GM23248 (cell line): ENCODE measurements at regions not wholly inside any gene's neighbourhood (a gene's known extent, or its start where the extent isn't known, plus 50 kb on each side); places are given as distances from the start of the nearest gene placed in this dataset.

Experiments used
- DNase-seq: peaks from one replicate; pipeline ENCODE4 v3.0.0-alpha.2; 2015
- H2AFZ ChIP-seq: fragments of 200-600 bp; sonication (generic); 2 replicates; pipeline ENCODE4 v1.6.1; 2016; ENCODE audit warnings: antibody characterized with exemption
- H3F3A ChIP-seq: fragments of 200-600 bp; sonication (generic); 2 replicates; pipeline ENCODE4 v1.6.1; 2016; ENCODE audit warnings: mild to moderate bottlenecking, antibody characterized with exemption, mixed run types; ENCODE audit not compliant: insufficient read depth
- H3K27ac ChIP-seq: fragments of 200-600 bp; sonication (generic); 2 replicates; pipeline ENCODE4 v1.5.1; 2016; ENCODE audit warnings: mild to moderate bottlenecking
- H3K27me3 ChIP-seq: fragments of 200-600 bp; sonication (generic); replicated peaks from 2 replicates; pipeline ENCODE4 v1.6.1; 2016; ENCODE audit warnings: mild to moderate bottlenecking; ENCODE audit not compliant: insufficient read depth
- H3K36me3 ChIP-seq: fragments of 200-600 bp; sonication (generic); 2 replicates; pipeline ENCODE4 v1.6.1; 2016; ENCODE audit warnings: low read depth, mild to moderate bottlenecking
- H3K4me1 ChIP-seq: fragments of 200-600 bp; sonication (generic); 2 replicates; pipeline ENCODE4 v1.6.1; 2016; ENCODE audit warnings: mild to moderate bottlenecking; ENCODE audit not compliant: insufficient read depth
- H3K4me2 ChIP-seq: fragments of 200-600 bp; sonication (generic); one replicate; pipeline ENCODE4 v1.6.1; 2016; ENCODE audit warnings: mild to moderate bottlenecking; ENCODE audit not compliant: unreplicated experiment
- H3K4me3 ChIP-seq: fragments of 200-600 bp; sonication (generic); 2 replicates; pipeline ENCODE4 v1.5.1; 2016; ENCODE audit warnings: mild to moderate bottlenecking
- H3K79me2 ChIP-seq: fragments of 200-600 bp; sonication (generic); 2 replicates; pipeline ENCODE4 v1.6.1; 2016; ENCODE audit warnings: mild to moderate bottlenecking; ENCODE audit not compliant: insufficient read depth
- H3K9ac ChIP-seq: fragments of 200-600 bp; sonication (generic); 2 replicates; pipeline ENCODE4 v1.6.1; 2016; ENCODE audit warnings: mild to moderate bottlenecking
- H3K9me2 ChIP-seq: fragments of 200-600 bp; sonication (generic); 2 replicates; pipeline ENCODE4 v1.6.1; 2016; ENCODE audit warnings: mixed run types, mild to moderate bottlenecking, moderate library complexity; ENCODE audit not compliant: insufficient read depth
- H3K9me3 ChIP-seq: fragments of 200-600 bp; sonication (generic); one replicate; pipeline ENCODE4 v1.6.1; 2017; ENCODE audit warnings: low read depth
- H4K20me1 ChIP-seq: fragments of 200-600 bp; sonication (generic); 2 replicates; pipeline ENCODE4 v1.6.0; 2016; ENCODE audit not compliant: insufficient read depth
- EZH2 ChIP-seq: fragments of 200-600 bp; sonication (generic); IDR thresholded peaks from 2 replicates; pipeline ENCODE4 v1.6.1; 2018; ENCODE audit warnings: antibody characterized with exemption, mild to moderate bottlenecking; ENCODE audit not compliant: insufficient read depth, poor library complexity, severe bottlenecking
- EZH2phosphoT487 ChIP-seq: fragments of 200-600 bp; sonication (generic); IDR thresholded peaks from 2 replicates; pipeline ENCODE4 v1.6.1; 2018; ENCODE audit warnings: antibody characterized with exemption, moderate library complexity, mild to moderate bottlenecking, low read depth; ENCODE audit not compliant: insufficient read depth
- WGBS, 2 experiments: methylation state at CpG; one replicate each; pipeline ENCODE4 v1.1.6; 2015 to 2017; ENCODE audit warnings: low lambda C conversion rate in 2 of 2, low coverage in 1 of 2; ENCODE audit errors: missing lambda C conversion rate in 2 of 2; 5-methylcytosine and 5-hydroxymethylcytosine counted together
- in situ Hi-C: fragments of 300-500 bp; cut with MboI; formaldehyde crosslinking; loops from 2 replicates; pipeline ENCODE4 v1.15.0; 2020

DNA sequence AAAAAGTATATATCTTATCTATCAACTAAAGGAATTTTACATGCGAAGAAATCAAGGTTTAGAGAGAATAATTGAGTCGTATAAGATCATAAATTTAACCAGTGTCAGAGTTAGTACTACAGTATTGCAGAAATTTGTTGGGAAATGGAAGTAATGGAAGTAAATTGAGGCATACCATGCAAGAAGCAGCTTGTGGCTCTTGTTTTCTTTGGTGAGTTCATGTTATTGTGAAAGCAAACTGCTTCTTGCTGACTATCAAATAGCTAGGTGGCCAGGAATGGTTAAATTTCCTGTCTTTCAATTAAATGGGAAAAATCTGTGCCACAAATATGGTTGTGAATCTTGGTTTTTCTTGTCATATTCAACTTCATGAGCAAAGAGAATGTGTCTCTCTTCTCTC is 652.7 kb downstream of the LMO4 start:
- in situ Hi-C loops = no loop called here
- H3F3A ChIP-seq = no peaks in the 10 kb centered on the region
- no peak for DNase-seq
- H3K4me3 ChIP-seq = no peak overlapping the region
- no peaks in the 10 kb centered on the region for H3K4me1 ChIP-seq
- no peaks in the 10 kb centered on the region for H3K9me3 ChIP-seq
- no peak overlapping the region for H3K27ac ChIP-seq
- no peaks in the 10 kb centered on the region for H4K20me1 ChIP-seq
- no peak for TF ChIP-seq EZH2phosphoT487
- no peaks in the 10 kb centered on the region for H3K79me2 ChIP-seq
- WGBS, 2 experiments = 88 to 91% methylated on average over 2 of the region's 2 CpGs
- H3K4me2 ChIP-seq = no peak overlapping the region
- no peaks in the 10 kb centered on the region for H3K9me2 ChIP-seq
- H3K36me3 ChIP-seq = no peaks in the 10 kb centered on the region
- H3K27me3 ChIP-seq = no peaks in the 10 kb centered on the region
- H3K9ac ChIP-seq = no peak overlapping the region
- no peak overlapping the region for H2AFZ ChIP-seq

DNA sequence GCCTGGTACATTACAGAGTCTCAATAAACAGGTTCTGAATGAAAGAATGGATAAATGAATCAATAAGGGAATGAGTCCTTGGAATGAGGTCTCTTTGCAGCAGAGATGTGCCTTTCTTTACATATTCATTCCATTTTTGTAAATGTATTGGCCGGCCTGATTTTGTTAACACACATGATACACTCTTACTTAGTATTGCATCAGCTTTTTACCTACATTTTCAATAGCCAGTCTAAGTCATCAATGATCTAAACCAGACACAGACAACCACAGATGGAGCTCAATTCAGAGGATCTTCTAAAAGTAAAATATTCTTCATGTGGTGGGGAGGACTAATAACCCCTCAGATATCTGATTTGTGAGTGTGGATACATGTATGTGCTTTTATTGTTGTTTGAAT is 653.1 kb downstream of the LMO4 start:
- Histone ChIP-seq H3K4me1 (no peaks in the 10 kb centered on the region), H3K9me3 (no peaks in the 10 kb centered on the region), H3K27ac (no peak overlapping the region), H4K20me1 (no peaks in the 10 kb centered on the region), H3K27me3 (no peaks in the 10 kb centered on the region), H3F3A (no peaks in the 10 kb centered on the region), H3K4me2 (no peak overlapping the region), H3K36me3 (no peaks in the 10 kb centered on the region), H3K4me3 (no peak overlapping the region), H3K9ac (no peak overlapping the region), H3K79me2 (no peaks in the 10 kb centered on the region), H3K9me2 (no peaks in the 10 kb centered on the region), H2AFZ (peak overlapping the region; percentile 23)
- WGBS, 2 experiments = 14 to 22% methylated on average over 1 of the region's 1 CpG
- DNase-seq = no peak
- TF ChIP-seq EZH2 (no peak), EZH2phosphoT487 (no peak)
- in situ Hi-C loops = no loop called here

DNA sequence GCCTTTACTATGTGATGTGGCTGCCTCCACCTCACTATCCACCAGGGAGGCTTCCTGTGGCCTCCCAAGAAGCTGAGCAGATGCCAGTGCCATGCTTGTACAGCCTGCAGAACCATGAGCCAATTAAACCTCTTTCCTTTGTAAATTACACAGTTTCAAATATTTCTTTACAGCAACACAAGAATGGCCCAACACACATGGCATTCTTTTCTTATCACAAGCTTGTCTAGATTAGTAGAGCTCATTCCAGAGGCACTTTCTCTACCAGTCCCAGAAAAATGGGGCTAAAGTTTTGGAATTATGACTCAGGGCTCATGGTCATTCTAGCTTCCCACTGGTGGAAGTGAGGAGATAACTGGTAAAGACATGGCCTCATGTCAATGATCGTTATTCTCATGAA is 655.2 kb downstream of the LMO4 start:
- H3K9ac ChIP-seq = no peak overlapping the region
- 90 to 97% methylated on average over 1 of the region's 1 CpG for WGBS, 2 experiments
- no peaks in the 10 kb centered on the region for H3K27me3 ChIP-seq
- H3K9me2 ChIP-seq = no peaks in the 10 kb centered on the region
- H3K36me3 ChIP-seq = no peaks in the 10 kb centered on the region
- H3K4me3 ChIP-seq = no peak overlapping the region
- no peaks in the 10 kb centered on the region for H4K20me1 ChIP-seq
- H3K27ac ChIP-seq = no peak overlapping the region
- no peaks in the 10 kb centered on the region for H3K4me1 ChIP-seq
- no peak overlapping the region for H2AFZ ChIP-seq
- in situ Hi-C loops = no loop called here
- H3K9me3 ChIP-seq = no peaks in the 10 kb centered on the region
- H3K4me2 ChIP-seq = no peak overlapping the region
- no peak for DNase-seq
- no peaks in the 10 kb centered on the region for H3F3A ChIP-seq
- TF ChIP-seq EZH2phosphoT487 (no peak), EZH2 (no peak)
- no peaks in the 10 kb centered on the region for H3K79me2 ChIP-seq

DNA sequence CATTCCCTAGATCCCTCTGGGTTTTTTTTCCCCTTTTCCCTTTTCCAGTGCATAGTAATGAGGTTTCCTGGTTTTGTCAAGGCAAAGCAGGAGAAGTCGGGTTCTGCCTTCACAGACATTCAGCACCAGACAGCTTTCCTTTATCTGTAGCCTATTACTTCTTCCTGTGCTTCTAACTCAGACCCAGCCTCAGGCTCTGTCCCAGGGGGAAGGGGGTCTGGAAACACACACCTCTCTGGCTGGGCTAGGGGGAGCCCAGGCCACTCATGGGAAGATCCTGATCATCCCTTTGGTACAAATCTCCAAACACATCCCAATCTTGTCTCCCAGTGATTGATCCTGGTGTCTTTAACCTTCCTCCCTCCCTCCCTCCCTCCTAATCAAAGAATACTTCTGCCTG is 656.4 kb downstream of the LMO4 start:
- Histone ChIP-seq H4K20me1 (no peaks in the 10 kb centered on the region), H3K36me3 (no peaks in the 10 kb centered on the region), H3K9me3 (no peaks in the 10 kb centered on the region), H3F3A (no peaks in the 10 kb centered on the region), H3K79me2 (no peaks in the 10 kb centered on the region), H3K27ac (no peak overlapping the region), H2AFZ (no peak overlapping the region), H3K4me1 (no peaks in the 10 kb centered on the region), H3K27me3 (no peaks in the 10 kb centered on the region), H3K4me2 (no peak overlapping the region), H3K9ac (no peak overlapping the region), H3K4me3 (no peak overlapping the region), H3K9me2 (no peaks in the 10 kb centered on the region)
- in situ Hi-C loops = no loop called here
- TF ChIP-seq EZH2phosphoT487 (no peak), EZH2 (no peak)
- DNase-seq = no peak
- WGBS, 2 experiments = 84 to 97% methylated on average over 1 of the region's 1 CpG

DNA sequence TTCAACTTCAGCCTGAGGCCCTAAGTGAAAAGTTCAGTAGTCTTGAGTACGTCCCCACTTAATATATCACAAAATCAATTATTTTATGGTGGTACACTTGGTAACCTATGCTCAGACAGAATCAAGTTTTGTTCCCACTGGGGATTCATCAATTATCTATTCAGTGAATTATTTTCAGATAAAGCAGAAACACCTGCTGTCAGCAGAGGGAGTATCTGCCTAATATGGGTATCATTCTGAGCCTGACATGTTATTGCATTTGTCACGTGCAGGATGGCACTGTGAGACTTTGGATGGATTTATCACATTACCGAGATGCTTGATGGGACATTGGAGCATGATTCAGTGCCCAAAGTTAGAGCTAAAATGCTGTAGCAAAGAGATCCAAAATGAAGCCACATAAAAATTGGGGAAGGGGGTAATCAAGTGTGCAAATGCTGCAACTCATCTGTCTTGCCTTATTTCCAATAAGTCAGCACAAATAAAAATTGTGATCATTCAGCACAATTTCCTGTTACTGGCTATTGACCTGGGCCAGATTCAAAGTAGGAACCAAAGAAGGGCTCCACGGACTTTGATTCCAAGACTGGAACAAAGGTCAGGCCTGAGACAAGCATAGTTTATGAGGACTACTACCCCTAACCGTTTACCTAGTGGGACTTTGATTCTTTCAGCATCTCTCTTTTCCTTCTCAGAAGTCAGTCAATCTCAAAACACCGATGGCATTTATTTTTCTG is 657.6 kb downstream of the LMO4 start:
- 89 to 91% methylated on average over 6 of the region's 6 CpGs for WGBS, 2 experiments
- no peaks in the 10 kb centered on the region for H3F3A ChIP-seq
- H3K9me2 ChIP-seq = no peaks in the 10 kb centered on the region
- H3K79me2 ChIP-seq = no peaks in the 10 kb centered on the region
- in situ Hi-C loops = no loop called here
- no peaks in the 10 kb centered on the region for H3K36me3 ChIP-seq
- TF ChIP-seq EZH2 (no peak), EZH2phosphoT487 (no peak)
- no peak overlapping the region for H3K4me3 ChIP-seq
- H3K27ac ChIP-seq = no peak overlapping the region
- no peak overlapping the region for H3K9ac ChIP-seq
- H4K20me1 ChIP-seq = no peaks in the 10 kb centered on the region
- H3K27me3 ChIP-seq = no peaks in the 10 kb centered on the region
- H3K4me1 ChIP-seq = no peaks in the 10 kb centered on the region
- no peak for DNase-seq
- no peaks in the 10 kb centered on the region for H3K9me3 ChIP-seq
- H3K4me2 ChIP-seq = no peak overlapping the region
- H2AFZ ChIP-seq = no peak overlapping the region
